HPDE6-E6E7 (cell line): ENCODE measurements at regions not wholly inside any gene's neighbourhood (a gene's known extent, or its start where the extent isn't known, plus 50 kb on each side); places are given as distances from the start of the nearest gene placed in this dataset.
A peak's percentile ranks its signal among the peaks of the same experiment; 100 is the strongest.
"Not testable (repeated sequence)": the region's sequence is repeated elsewhere in the genome, so short reads cannot be mapped to it uniquely, and the experiment has no call there.

Source experiments
- DNase-seq: peaks from one replicate; pipeline ENCODE4 v3.0.0; 2011; ENCODE audit warnings: missing footprints; ENCODE audit errors: extremely low spot score

- no peak for DNase-seq
These were observed 1028.2 kb downstream of the PCDH7 start for GRCh38 chr4:31748382-31748781.

- DNase-seq, result not testable (repeated sequence)
These were observed 1030.4 kb downstream of the PCDH7 start for GRCh38 chr4:31750581-31750980.

GRCh38 chr4:31755751-31756150 lies 1035.6 kb downstream of the PCDH7 start:
- no peak for DNase-seq

GRCh38 chr4:31768756-31769155 lies 1048.6 kb downstream of the PCDH7 start:
- DNase-seq, result no peak

GRCh38 chr4:31783311-31783710 lies 1063.1 kb downstream of the PCDH7 start:
- DNase-seq, result no peak

GRCh38 chr4:31784558-31784957 lies 1064.4 kb downstream of the PCDH7 start:
- DNase-seq, result no peak

GRCh38 chr4:31787701-31788100 lies 1067.5 kb downstream of the PCDH7 start:
- no peak for DNase-seq

GRCh38 chr4:31788676-31789075 lies 1068.5 kb downstream of the PCDH7 start:
- DNase-seq, result no peak

GRCh38 chr4:31791666-31792065 lies 1071.5 kb downstream of the PCDH7 start:
- DNase-seq, result no peak

GRCh38 chr4:31793907-31794306 lies 1073.7 kb downstream of the PCDH7 start:
- DNase-seq, result no peak

GRCh38 chr4:31797052-31797451 lies 1076.9 kb downstream of the PCDH7 start:
- not testable (repeated sequence) for DNase-seq

GRCh38 chr4:31803526-31804195 lies 1083.5 kb downstream of the PCDH7 start:
- DNase-seq, result no peak

GRCh38 chr4:31807036-31807435 lies 1086.9 kb downstream of the PCDH7 start:
- DNase-seq, result no peak

GRCh38 chr4:31844350-31844749 lies 1124.2 kb downstream of the PCDH7 start:
- no peak for DNase-seq

GRCh38 chr4:31851946-31852345 lies 1131.8 kb downstream of the PCDH7 start:
- no peak for DNase-seq

- no peak for DNase-seq
These were observed 1157.3 kb downstream of the PCDH7 start for GRCh38 chr4:31877429-31877828.

GRCh38 chr4:31880837-31881236 lies 1160.7 kb downstream of the PCDH7 start:
- not testable (repeated sequence) for DNase-seq

- no peak for DNase-seq
These were observed 1176.2 kb downstream of the PCDH7 start for GRCh38 chr4:31896349-31896748.

GRCh38 chr4:31905363-31905762 lies 1185.2 kb downstream of the PCDH7 start:
- no peak for DNase-seq

- no peak for DNase-seq
These were observed 1188.1 kb downstream of the PCDH7 start for GRCh38 chr4:31908261-31908660.

- DNase-seq, result peak; percentile 8
These were observed 1197.2 kb downstream of the PCDH7 start for GRCh38 chr4:31917334-31917733.

GRCh38 chr4:31918891-31919290 lies 1198.7 kb downstream of the PCDH7 start:
- no peak for DNase-seq

GRCh38 chr4:31923634-31924033 lies 1203.5 kb downstream of the PCDH7 start:
- DNase-seq, result no peak
